ENCODE measurements at regions not wholly inside any gene's neighbourhood (a gene's known extent, or its start where the extent isn't known, plus 50 kb on each side); places are given as distances from the start of the nearest gene placed in this dataset.

GRCh38 chr1:38612951-38613350 is 246.6 kb downstream of the RRAGC start:
- Histone ChIP-seq H3K36me3 (ENCODE audit: insufficient read depth, low read length) (no peaks in the 10 kb centered on the region), H3K27me3 (ENCODE audit: insufficient read depth, low read length) (peaks cover 8% of the 10 kb centered on the region; the same call in 1 of the 2 replicates), H2AFZ (ENCODE audit: low read length, unreplicated experiment) (no peak overlapping the region), H3K79me2 (ENCODE audit: control insufficient read depth, insufficient read depth, low read length, unreplicated experiment) (no peaks in the 10 kb centered on the region), H3K4me3 (ENCODE audit: low read depth, low read length) (no peak overlapping the region), H3K27ac (ENCODE audit: low read depth, low read length) (no peak overlapping the region), H3K4me1 (ENCODE audit: control insufficient read depth, insufficient read depth, low read length, unreplicated experiment) (no peaks in the 10 kb centered on the region)

GRCh38 chr1:38611664-38612211 is 247.8 kb downstream of the RRAGC start:
- H3K36me3 ChIP-seq (ENCODE audit: insufficient read depth, low read length), result no peaks in the 10 kb centered on the region
- H3K27me3 ChIP-seq (ENCODE audit: insufficient read depth, low read length), result peaks cover 8% of the 10 kb centered on the region; the same call in 1 of the 2 replicates
- no peak overlapping the region for H3K4me3 ChIP-seq (ENCODE audit: low read depth, low read length)
- H3K79me2 ChIP-seq (ENCODE audit: control insufficient read depth, insufficient read depth, low read length, unreplicated experiment), result no peaks in the 10 kb centered on the region
- H2AFZ ChIP-seq (ENCODE audit: low read length, unreplicated experiment), result no peak overlapping the region
- no peak overlapping the region for H3K27ac ChIP-seq (ENCODE audit: low read depth, low read length)
- no peaks in the 10 kb centered on the region for H3K4me1 ChIP-seq (ENCODE audit: control insufficient read depth, insufficient read depth, low read length, unreplicated experiment)

GRCh38 chr1:38609166-38610025 is 250.2 kb downstream of the RRAGC start:
- Histone ChIP-seq H3K4me1 (ENCODE audit: control insufficient read depth, insufficient read depth, low read length, unreplicated experiment) (no peaks in the 10 kb centered on the region), H3K36me3 (ENCODE audit: insufficient read depth, low read length) (no peaks in the 10 kb centered on the region), H2AFZ (ENCODE audit: low read length, unreplicated experiment) (no peak overlapping the region), H3K79me2 (ENCODE audit: control insufficient read depth, insufficient read depth, low read length, unreplicated experiment) (no peaks in the 10 kb centered on the region), H3K4me3 (ENCODE audit: low read depth, low read length) (no peak overlapping the region), H3K27ac (ENCODE audit: low read depth, low read length) (no peak overlapping the region), H3K27me3 (ENCODE audit: insufficient read depth, low read length) (peaks cover 8% of the 10 kb centered on the region; the same call in 1 of the 2 replicates)

GRCh38 chr1:38608202-38608864 is 251.2 kb downstream of the RRAGC start:
- H3K4me1 ChIP-seq (ENCODE audit: control insufficient read depth, insufficient read depth, low read length, unreplicated experiment), result no peaks in the 10 kb centered on the region
- no peak overlapping the region for H3K4me3 ChIP-seq (ENCODE audit: low read depth, low read length)
- H3K27ac ChIP-seq (ENCODE audit: low read depth, low read length), result no peak overlapping the region
- no peaks in the 10 kb centered on the region for H3K79me2 ChIP-seq (ENCODE audit: control insufficient read depth, insufficient read depth, low read length, unreplicated experiment)
- H2AFZ ChIP-seq (ENCODE audit: low read length, unreplicated experiment), result no peak overlapping the region
- peaks cover 8% of the 10 kb centered on the region; the same call in 1 of the 2 replicates for H3K27me3 ChIP-seq (ENCODE audit: insufficient read depth, low read length)
- no peaks in the 10 kb centered on the region for H3K36me3 ChIP-seq (ENCODE audit: insufficient read depth, low read length)

- no peak overlapping the region for H2AFZ ChIP-seq (ENCODE audit: low read length, unreplicated experiment)
- peaks cover 8% of the 10 kb centered on the region; the same call in 1 of the 2 replicates for H3K27me3 ChIP-seq (ENCODE audit: insufficient read depth, low read length)
- H3K36me3 ChIP-seq (ENCODE audit: insufficient read depth, low read length), result no peaks in the 10 kb centered on the region
- no peaks in the 10 kb centered on the region for H3K4me1 ChIP-seq (ENCODE audit: control insufficient read depth, insufficient read depth, low read length, unreplicated experiment)
- no peaks in the 10 kb centered on the region for H3K79me2 ChIP-seq (ENCODE audit: control insufficient read depth, insufficient read depth, low read length, unreplicated experiment)
- no peak overlapping the region for H3K27ac ChIP-seq (ENCODE audit: low read depth, low read length)
- H3K4me3 ChIP-seq (ENCODE audit: low read depth, low read length), result no peak overlapping the region
Observed at GRCh38 chr1:38607526-38607925, 252.0 kb downstream of the RRAGC start.

- Histone ChIP-seq H3K4me1 (ENCODE audit: control insufficient read depth, insufficient read depth, low read length, unreplicated experiment) (no peaks in the 10 kb centered on the region), H3K4me3 (ENCODE audit: low read depth, low read length) (no peak overlapping the region), H2AFZ (ENCODE audit: low read length, unreplicated experiment) (no peak overlapping the region), H3K27ac (ENCODE audit: low read depth, low read length) (no peak overlapping the region), H3K36me3 (ENCODE audit: insufficient read depth, low read length) (no peaks in the 10 kb centered on the region), H3K27me3 (ENCODE audit: insufficient read depth, low read length) (no peaks in the 10 kb centered on the region), H3K79me2 (ENCODE audit: control insufficient read depth, insufficient read depth, low read length, unreplicated experiment) (no peaks in the 10 kb centered on the region)
Observed at GRCh38 chr1:38605063-38605462, 254.5 kb downstream of the RRAGC start.

GRCh38 chr1:38603907-38604306 is 255.7 kb downstream of the RRAGC start:
- Histone ChIP-seq H3K79me2 (ENCODE audit: control insufficient read depth, insufficient read depth, low read length, unreplicated experiment) (no peaks in the 10 kb centered on the region), H3K4me1 (ENCODE audit: control insufficient read depth, insufficient read depth, low read length, unreplicated experiment) (no peaks in the 10 kb centered on the region), H3K27me3 (ENCODE audit: insufficient read depth, low read length) (peaks cover under 1% of the 10 kb centered on the region; the same call in 1 of the 2 replicates)

GRCh38 chr1:38600905-38601304 is 258.7 kb downstream of the RRAGC start:
- Histone ChIP-seq H3K4me1 (ENCODE audit: control insufficient read depth, insufficient read depth, low read length, unreplicated experiment) (no peaks in the 10 kb centered on the region), H3K79me2 (ENCODE audit: control insufficient read depth, insufficient read depth, low read length, unreplicated experiment) (no peaks in the 10 kb centered on the region), H2AFZ (ENCODE audit: low read length, unreplicated experiment) (no peak overlapping the region), H3K36me3 (ENCODE audit: insufficient read depth, low read length) (no peaks in the 10 kb centered on the region), H3K27me3 (ENCODE audit: insufficient read depth, low read length) (peaks cover 3% of the 10 kb centered on the region; the same call in 1 of the 2 replicates), H3K4me3 (ENCODE audit: low read depth, low read length) (no peak overlapping the region), H3K27ac (ENCODE audit: low read depth, low read length) (no peak overlapping the region)

More at GRCh38 chr1:38603907-38604306, 255.7 kb downstream of the RRAGC start:
- H2AFZ ChIP-seq (ENCODE audit: low read length, unreplicated experiment), result no peak overlapping the region
- H3K27ac ChIP-seq (ENCODE audit: low read depth, low read length), result no peak overlapping the region
- H3K36me3 ChIP-seq (ENCODE audit: insufficient read depth, low read length), result no peaks in the 10 kb centered on the region
- H3K4me3 ChIP-seq (ENCODE audit: low read depth, low read length), result no peak overlapping the region

- H3K27ac ChIP-seq (ENCODE audit: low read depth, low read length), result no peak overlapping the region
- peaks cover 3% of the 10 kb centered on the region; the same call in 1 of the 2 replicates for H3K27me3 ChIP-seq (ENCODE audit: insufficient read depth, low read length)
- H3K4me3 ChIP-seq (ENCODE audit: low read depth, low read length), result no peak overlapping the region
- no peaks in the 10 kb centered on the region for H3K4me1 ChIP-seq (ENCODE audit: control insufficient read depth, insufficient read depth, low read length, unreplicated experiment)
- H2AFZ ChIP-seq (ENCODE audit: low read length, unreplicated experiment), result no peak overlapping the region
- H3K36me3 ChIP-seq (ENCODE audit: insufficient read depth, low read length), result no peaks in the 10 kb centered on the region
- no peaks in the 10 kb centered on the region for H3K79me2 ChIP-seq (ENCODE audit: control insufficient read depth, insufficient read depth, low read length, unreplicated experiment)
Observed at GRCh38 chr1:38600286-38600685, 259.3 kb downstream of the RRAGC start.

GRCh38 chr1:38598118-38598517 is 261.5 kb downstream of the RRAGC start:
- Histone ChIP-seq H2AFZ (ENCODE audit: low read length, unreplicated experiment) (no peak overlapping the region), H3K79me2 (ENCODE audit: control insufficient read depth, insufficient read depth, low read length, unreplicated experiment) (no peaks in the 10 kb centered on the region), H3K27me3 (ENCODE audit: insufficient read depth, low read length) (peaks cover 3% of the 10 kb centered on the region; the same call in 1 of the 2 replicates), H3K4me1 (ENCODE audit: control insufficient read depth, insufficient read depth, low read length, unreplicated experiment) (no peaks in the 10 kb centered on the region), H3K4me3 (ENCODE audit: low read depth, low read length) (no peak overlapping the region), H3K27ac (ENCODE audit: low read depth, low read length) (no peak overlapping the region), H3K36me3 (ENCODE audit: insufficient read depth, low read length) (no peaks in the 10 kb centered on the region)
